AG09309 (cell line): ENCODE measurements at regions not wholly inside any gene's neighbourhood (a gene's known extent, or its start where the extent isn't known, plus 50 kb on each side); places are given as distances from the start of the nearest gene placed in this dataset.
A peak's percentile ranks its signal among the peaks of the same experiment; 100 is the strongest.

ENCODE experiments used
- DNase-seq: peaks from one replicate; pipeline ENCODE4 v3.0.0-alpha.2; 2010; ENCODE audit warnings: low read depth
- H3K4me3 ChIP-seq: 2 replicates; pipeline ENCODE4 v1.5.1; 2011; ENCODE audit warnings: mild to moderate bottlenecking, low read depth, low read length, moderate library complexity; ENCODE audit not compliant: control insufficient read depth
- CTCF ChIP-seq: IDR thresholded peaks from 2 replicates; pipeline ENCODE4 v1.5.1; 2011; ENCODE audit warnings: mild to moderate bottlenecking, low read depth, low read length, inconsistent platforms; ENCODE audit not compliant: insufficient read depth, control insufficient read depth; ENCODE audit errors: missing control alignments

- no peak for DNase-seq
- TF ChIP-seq CTCF = no peak
- H3K4me3 ChIP-seq = no peak overlapping the region
Measured at GRCh38 chr5:125713109-125713805, 710.0 kb upstream of the GRAMD2B start.

GRCh38 chr5:125715216-125715615 is 708.0 kb upstream of the GRAMD2B start:
- no peak overlapping the region for H3K4me3 ChIP-seq
- no peak for DNase-seq
- TF ChIP-seq CTCF = no peak

GRCh38 chr5:125717209-125717608 is 706.0 kb upstream of the GRAMD2B start:
- peak; percentile 4 for DNase-seq
- H3K4me3 ChIP-seq = no peak overlapping the region
- no peak for TF ChIP-seq CTCF

- no peak overlapping the region for H3K4me3 ChIP-seq
- DNase-seq = no peak
- no peak for TF ChIP-seq CTCF
Measured at GRCh38 chr5:125719681-125720347, 703.4 kb upstream of the GRAMD2B start.

- no peak for TF ChIP-seq CTCF
- no peak overlapping the region for H3K4me3 ChIP-seq
- no peak for DNase-seq
Measured at GRCh38 chr5:125720348-125720685, 702.9 kb upstream of the GRAMD2B start.

- no peak overlapping the region for H3K4me3 ChIP-seq
- no peak for DNase-seq
- no peak for TF ChIP-seq CTCF
Measured at GRCh38 chr5:125720721-125721120, 702.5 kb upstream of the GRAMD2B start.

GRCh38 chr5:125722550-125722949 is 700.7 kb upstream of the GRAMD2B start:
- TF ChIP-seq CTCF = no peak
- H3K4me3 ChIP-seq = no peak overlapping the region
- DNase-seq = no peak
